HepG2 (cell line): ENCODE measurements at regions not wholly inside any gene's neighbourhood (a gene's known extent, or its start where the extent isn't known, plus 50 kb on each side); places are given as distances from the start of the nearest gene placed in this dataset.

ENCODE experiments used
- ATAC-seq: fragments of 200-7000 bp; cut with Tn5 transposase; 3 replicates; pipeline ENCODE4 v1.9.1; 2020; ENCODE audit warnings: mild to moderate bottlenecking, moderate library complexity
- BruUV-seq: library from RNA; stranded (reverse); fragments of 400-500 nt; replicated peaks from 2 replicates; lab custom pipeline; 2021; lab: Mats Ljungman, UMichigan
- CTCF ChIA-PET: fragments of 300-600 bp; formaldehyde crosslinking; extraction: SDS; loops from one replicate; lab custom pipeline; 2021; ENCODE audit warnings: low total read pairs, inconsistent platforms, low intra/inter-chr PET ratio; lab: Yijun Ruan, JAX
- POLR2A ChIA-PET: fragments of 350-600 bp; sonication (Branson Sonifier 250); formaldehyde crosslinking; loops from one replicate; lab custom pipeline; 2020; ENCODE audit warnings: antibody characterized with exemption, inconsistent platforms; lab: Yijun Ruan, JAX
- DNase-seq: peaks from one replicate; pipeline ENCODE4 v3.0.0-alpha.2; 2015; ENCODE audit warnings: low spot score
- FAIRE-seq: peaks from 3 replicates; lab custom pipeline; 2011; peaks lifted over from hg19 to GRCh38; lab: Jason Lieb, UNC
- H2AFZ ChIP-seq: one replicate; pipeline ENCODE4 v1.6.1; 2011; ENCODE audit warnings: low read length, inconsistent platforms
- H3K27ac ChIP-seq: fragments of 300-600 bp; 3 replicates; pipeline ENCODE4 v1.8.0; 2011; ENCODE audit warnings: mixed run types, mild to moderate bottlenecking, mixed read lengths, low read length, inconsistent platforms; ENCODE audit not compliant: insufficient read depth; ENCODE audit errors: extremely low read length
- H3K27me3 ChIP-seq, 2 experiments: fragments of 200-600 bp in 1 of 2; 2 replicates in 1 of 2; 3 replicates in 1 of 2; pipeline versions ENCODE4 v1.6.0 to v1.8.0; 2011; ENCODE audit warnings: low read length in 2 of 2, mild to moderate bottlenecking in 2 of 2, moderate library complexity in 2 of 2, inconsistent platforms in 1 of 2; ENCODE audit not compliant: insufficient read depth in 2 of 2, control insufficient read depth in 1 of 2
- H3K36me3 ChIP-seq, 2 experiments: fragments of 200-600 bp in 1 of 2; replicated peaks in 1 of 2; 2 replicates in 1 of 2; 3 replicates in 1 of 2; pipeline versions ENCODE4 v1.5.1 to v1.8.0; 2011; ENCODE audit warnings: low read length in 2 of 2, inconsistent platforms in 1 of 2; ENCODE audit not compliant: insufficient read depth in 2 of 2, control insufficient read depth in 1 of 2
- H3K4me1 ChIP-seq: 2 replicates; pipeline ENCODE4 v1.5.1; 2012; ENCODE audit warnings: low read length, inconsistent platforms; ENCODE audit not compliant: insufficient read depth
- H3K4me2 ChIP-seq: 2 replicates; pipeline ENCODE4 v1.6.0; 2011; ENCODE audit warnings: low read depth, low read length, inconsistent platforms
- H3K4me3 ChIP-seq, 3 experiments: fragments of 200-600 bp in 1 of 3; sonication (generic), shearing (Covaris generic) in 1 of 3; replicated peaks in 1 of 3; 2 replicates each; pipeline ENCODE4 v1.5.1; 2011 to 2016; ENCODE audit warnings: low read length in 3 of 3, inconsistent platforms in 2 of 3, low read depth in 2 of 3, mild to moderate bottlenecking in 2 of 3, control low read depth in 1 of 3, mixed read lengths in 1 of 3; ENCODE audit not compliant: insufficient read depth in 1 of 3
- H3K79me2 ChIP-seq: one replicate; pipeline ENCODE4 v1.6.1; 2011; ENCODE audit warnings: low read length, inconsistent platforms; ENCODE audit not compliant: insufficient read depth
- H3K9ac ChIP-seq: 2 replicates; pipeline ENCODE4 v1.6.0; 2011; ENCODE audit warnings: mild to moderate bottlenecking, low read depth, low read length, inconsistent platforms; ENCODE audit not compliant: insufficient read depth
- H3K9me3 ChIP-seq: 2 replicates; pipeline ENCODE4 v1.5.1; 2012; ENCODE audit warnings: mild to moderate bottlenecking, low read length
- H4K20me1 ChIP-seq: 2 replicates; pipeline ENCODE4 v1.6.0; 2011; ENCODE audit warnings: inconsistent platforms, mild to moderate bottlenecking, low read length, moderate library complexity; ENCODE audit not compliant: insufficient read depth
- ETV6 ChIP-seq: sonication (generic); formaldehyde crosslinking; conservative IDR thresholded peaks from 2 replicates; pipeline ENCODE4 v1.4.0; 2020; ENCODE audit warnings: missing genetic modification reagents
- MEF2D ChIP-seq: sonication (generic); formaldehyde crosslinking; IDR thresholded peaks from 2 replicates; pipeline ENCODE4 v1.5.1; 2020; ENCODE audit warnings: mild to moderate bottlenecking, missing genetic modification reagents
- NBN ChIP-seq: fragments of 450-650 bp; conservative IDR thresholded peaks from 2 replicates; pipeline ENCODE4 v1.6.1; 2017
- RARA ChIP-seq: IDR thresholded peaks from 2 replicates; pipeline ENCODE4 v1.6.1; 2016; ENCODE audit warnings: missing genetic modification reagents, missing compliant biosample characterization
- SIX4 ChIP-seq: sonication (generic); formaldehyde crosslinking; IDR thresholded peaks from 2 replicates; pipeline ENCODE4 v1.4.0; 2020; ENCODE audit warnings: missing genetic modification reagents
- SNAI1 ChIP-seq: sonication (generic); formaldehyde crosslinking; IDR thresholded peaks from 2 replicates; pipeline ENCODE4 v1.5.0; 2020; ENCODE audit warnings: mild to moderate bottlenecking, missing genetic modification reagents, borderline replicate concordance
- TCF7 ChIP-seq: sonication (generic); IDR thresholded peaks from 2 replicates; pipeline ENCODE4 v1.6.1; 2016; ENCODE audit warnings: antibody characterized with exemption, low read depth
- ZIK1 ChIP-seq: sonication (generic); formaldehyde crosslinking; IDR thresholded peaks from 2 replicates; pipeline ENCODE4 v1.5.0; 2020; ENCODE audit warnings: mild to moderate bottlenecking, low read depth, missing genetic modification reagents, borderline replicate concordance
- ZNF430 ChIP-seq: sonication (generic); formaldehyde crosslinking; IDR thresholded peaks from 2 replicates; pipeline ENCODE4 v1.9.0; 2021; ENCODE audit warnings: mild to moderate bottlenecking, missing genetic modification reagents
- ZSCAN9 ChIP-seq: IDR thresholded peaks from 2 replicates; pipeline ENCODE4 v1.6.1; 2016; ENCODE audit warnings: borderline replicate concordance
- WGBS: methylation state at CpG from one replicate; pipeline ENCODE4 v1.1.6; 2017; ENCODE audit warnings: low lambda C conversion rate; 5-methylcytosine and 5-hydroxymethylcytosine counted together
- in situ Hi-C: cut with HindIII; loops from 2 replicates; pipeline ENCODE4 v1.10.0; 2017; ENCODE audit warnings: low pct_unique_long_range_greater_than_20kb; ENCODE audit not compliant: extremely low pct_ligation_motif_present
- intact Hi-C: fragments of 100-400 bp; cut with micrococcal nuclease; formaldehyde crosslinking; loops from one replicate; pipeline ENCODE4 v1.10.0; 2022; ENCODE audit not compliant: unreplicated experiment
- TF ChIP-seq, protein P1 (sequence below), 2 experiments: sonication (generic) in 1 of 2; formaldehyde crosslinking in 1 of 2; IDR thresholded peaks; 2 replicates each; pipeline versions ENCODE4 v1.4.0 to v1.6.1; 2018 to 2020; ENCODE audit warnings: missing genetic modification reagents in 2 of 2, borderline replicate concordance in 1 of 2, low read depth in 1 of 2, mild to moderate bottlenecking in 1 of 2, missing biosample characterization in 1 of 2
- TF ChIP-seq, protein P2 (sequence below): sonication (generic); formaldehyde crosslinking; IDR thresholded peaks from 2 replicates; pipeline ENCODE4 v1.4.0; 2020; ENCODE audit warnings: missing genetic modification reagents
- TF ChIP-seq, protein P3 (sequence below): sonication (generic); formaldehyde crosslinking; conservative IDR thresholded peaks from 2 replicates; pipeline ENCODE4 v1.8.0; 2022; ENCODE audit warnings: missing genetic modification reagents
- TF ChIP-seq, protein P4 (sequence below): sonication (generic); formaldehyde crosslinking; IDR thresholded peaks from 2 replicates; pipeline ENCODE4 v1.4.0; 2020; ENCODE audit warnings: missing genetic modification reagents

DNA sequence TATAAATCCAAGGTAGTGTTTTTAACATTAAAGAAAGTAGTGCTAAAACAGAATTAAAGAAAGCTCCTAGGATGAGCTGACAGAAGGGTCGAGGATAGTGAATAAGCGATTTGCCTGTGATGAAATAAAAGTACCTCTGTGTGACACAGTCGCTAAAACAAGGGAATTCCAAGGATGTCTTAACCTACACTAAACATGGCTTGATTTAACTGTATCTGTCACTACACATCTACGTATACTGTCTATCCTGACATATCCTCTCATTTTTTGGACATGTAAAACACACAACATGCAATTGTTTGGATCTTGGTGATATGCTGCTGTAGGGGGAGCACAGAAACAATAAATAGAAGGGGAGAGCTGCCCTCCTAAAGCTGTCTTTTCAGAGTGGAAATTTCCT lies 580.8 kb upstream of the SLC8A1 start:
- H4K20me1 ChIP-seq: no peaks in the 10 kb centered on the region
- no peak overlapping the region for H3K27ac ChIP-seq
- no peak overlapping the region for H2AFZ ChIP-seq
- CTCF ChIA-PET: no interaction called here
- WGBS: 7% methylated on average over 4 of the region's 4 CpGs
- H3K9me3 ChIP-seq: no peaks in the 10 kb centered on the region
- intact Hi-C loops: no loop called here
- no TSS peak for BruUV-seq
- no peak for FAIRE-seq
- no peak overlapping the region for H3K9ac ChIP-seq
- no peaks in the 10 kb centered on the region for H3K27me3 ChIP-seq
- no peaks in the 10 kb centered on the region for H3K79me2 ChIP-seq
- in situ Hi-C loops: no loop called here
- H3K4me1 ChIP-seq: no peaks in the 10 kb centered on the region
- no peak overlapping the region for H3K4me3 ChIP-seq
- POLR2A ChIA-PET: no interaction called here
- TF ChIP-seq ZNF430 (no peak), NBN (no peak), SNAI1 (CRISPR knock-in tag) (no peak), ZSCAN9 (CRISPR knock-in tag) (no peak), ETV6 (CRISPR knock-in tag) (no peak), ZIK1 (CRISPR knock-in tag) (no peak), RARA (CRISPR knock-in tag) (no peak), TCF7 (no peak), MEF2D (no peak), SIX4 (CRISPR knock-in tag) (no peak)
- TF ChIP-seq, protein P1, sequence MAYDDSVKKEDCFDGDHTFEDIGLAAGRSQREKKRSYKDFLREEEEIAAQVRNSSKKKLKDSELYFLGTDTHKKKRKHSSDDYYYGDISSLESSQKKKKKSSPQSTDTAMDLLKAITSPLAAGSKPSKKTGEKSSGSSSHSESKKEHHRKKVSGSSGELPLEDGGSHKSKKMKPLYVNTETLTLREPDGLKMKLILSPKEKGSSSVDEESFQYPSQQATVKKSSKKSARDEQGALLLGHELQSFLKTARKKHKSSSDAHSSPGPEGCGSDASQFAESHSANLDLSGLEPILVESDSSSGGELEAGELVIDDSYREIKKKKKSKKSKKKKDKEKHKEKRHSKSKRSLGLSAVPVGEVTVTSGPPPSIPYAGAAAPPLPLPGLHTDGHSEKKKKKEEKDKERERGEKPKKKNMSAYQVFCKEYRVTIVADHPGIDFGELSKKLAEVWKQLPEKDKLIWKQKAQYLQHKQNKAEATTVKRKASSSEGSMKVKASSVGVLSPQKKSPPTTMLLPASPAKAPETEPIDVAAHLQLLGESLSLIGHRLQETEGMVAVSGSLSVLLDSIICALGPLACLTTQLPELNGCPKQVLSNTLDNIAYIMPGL (CRISPR knock-in tag; IDR thresholded peaks at IDR 0.05; ENCODE audit: borderline replicate concordance in 1 of 2, low read depth in 1 of 2): no peak
- TF ChIP-seq, protein P2, sequence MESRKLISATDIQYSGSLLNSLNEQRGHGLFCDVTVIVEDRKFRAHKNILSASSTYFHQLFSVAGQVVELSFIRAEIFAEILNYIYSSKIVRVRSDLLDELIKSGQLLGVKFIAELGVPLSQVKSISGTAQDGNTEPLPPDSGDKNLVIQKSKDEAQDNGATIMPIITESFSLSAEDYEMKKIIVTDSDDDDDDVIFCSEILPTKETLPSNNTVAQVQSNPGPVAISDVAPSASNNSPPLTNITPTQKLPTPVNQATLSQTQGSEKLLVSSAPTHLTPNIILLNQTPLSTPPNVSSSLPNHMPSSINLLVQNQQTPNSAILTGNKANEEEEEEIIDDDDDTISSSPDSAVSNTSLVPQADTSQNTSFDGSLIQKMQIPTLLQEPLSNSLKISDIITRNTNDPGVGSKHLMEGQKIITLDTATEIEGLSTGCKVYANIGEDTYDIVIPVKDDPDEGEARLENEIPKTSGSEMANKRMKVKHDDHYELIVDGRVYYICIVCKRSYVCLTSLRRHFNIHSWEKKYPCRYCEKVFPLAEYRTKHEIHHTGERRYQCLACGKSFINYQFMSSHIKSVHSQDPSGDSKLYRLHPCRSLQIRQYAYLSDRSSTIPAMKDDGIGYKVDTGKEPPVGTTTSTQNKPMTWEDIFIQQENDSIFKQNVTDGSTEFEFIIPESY (CRISPR knock-in tag): no peak
- TF ChIP-seq, protein P3, sequence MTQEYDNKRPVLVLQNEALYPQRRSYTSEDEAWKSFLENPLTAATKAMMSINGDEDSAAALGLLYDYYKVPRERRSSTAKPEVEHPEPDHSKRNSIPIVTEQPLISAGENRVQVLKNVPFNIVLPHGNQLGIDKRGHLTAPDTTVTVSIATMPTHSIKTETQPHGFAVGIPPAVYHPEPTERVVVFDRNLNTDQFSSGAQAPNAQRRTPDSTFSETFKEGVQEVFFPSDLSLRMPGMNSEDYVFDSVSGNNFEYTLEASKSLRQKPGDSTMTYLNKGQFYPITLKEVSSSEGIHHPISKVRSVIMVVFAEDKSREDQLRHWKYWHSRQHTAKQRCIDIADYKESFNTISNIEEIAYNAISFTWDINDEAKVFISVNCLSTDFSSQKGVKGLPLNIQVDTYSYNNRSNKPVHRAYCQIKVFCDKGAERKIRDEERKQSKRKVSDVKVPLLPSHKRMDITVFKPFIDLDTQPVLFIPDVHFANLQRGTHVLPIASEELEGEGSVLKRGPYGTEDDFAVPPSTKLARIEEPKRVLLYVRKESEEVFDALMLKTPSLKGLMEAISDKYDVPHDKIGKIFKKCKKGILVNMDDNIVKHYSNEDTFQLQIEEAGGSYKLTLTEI (CRISPR knock-in tag): no peak
- TF ChIP-seq, protein P4, sequence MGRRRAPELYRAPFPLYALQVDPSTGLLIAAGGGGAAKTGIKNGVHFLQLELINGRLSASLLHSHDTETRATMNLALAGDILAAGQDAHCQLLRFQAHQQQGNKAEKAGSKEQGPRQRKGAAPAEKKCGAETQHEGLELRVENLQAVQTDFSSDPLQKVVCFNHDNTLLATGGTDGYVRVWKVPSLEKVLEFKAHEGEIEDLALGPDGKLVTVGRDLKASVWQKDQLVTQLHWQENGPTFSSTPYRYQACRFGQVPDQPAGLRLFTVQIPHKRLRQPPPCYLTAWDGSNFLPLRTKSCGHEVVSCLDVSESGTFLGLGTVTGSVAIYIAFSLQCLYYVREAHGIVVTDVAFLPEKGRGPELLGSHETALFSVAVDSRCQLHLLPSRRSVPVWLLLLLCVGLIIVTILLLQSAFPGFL (CRISPR knock-in tag): no peak
- ATAC-seq: no peak
- H3K4me2 ChIP-seq: no peak overlapping the region
- DNase-seq: no peak
- no peaks in the 10 kb centered on the region for H3K36me3 ChIP-seq
